ENCODE measurements at regions not wholly inside any gene's neighbourhood (a gene's known extent, or its start where the extent isn't known, plus 50 kb on each side); places are given as distances from the start of the nearest gene placed in this dataset.

DNA sequence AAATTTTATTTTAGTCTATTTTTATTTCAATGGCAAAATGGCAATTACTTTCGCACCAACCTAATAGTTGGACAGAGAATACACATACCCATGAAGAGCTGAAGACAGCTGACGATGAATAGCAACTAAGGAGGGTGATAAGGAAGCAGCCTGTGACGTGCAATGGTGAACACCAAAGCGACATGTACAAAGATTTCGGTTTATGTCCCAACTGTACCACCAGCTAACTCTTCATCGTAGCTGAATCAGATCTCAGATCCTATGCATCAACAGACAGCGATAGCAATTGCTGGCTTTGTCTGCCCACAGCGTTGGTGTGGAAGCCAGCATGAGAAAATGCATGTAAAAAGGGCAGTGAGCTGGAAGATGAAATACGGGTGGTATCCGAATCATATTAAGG, 130.6 kb upstream of the ANKH start:
- Histone ChIP-seq H3K9me3 (ENCODE audit: control insufficient read depth, low read depth, low read length) (no peaks in the 10 kb centered on the region), H3K4me3 (ENCODE audit: control insufficient read depth in 2 of 3, extremely low read depth in 1 of 3, insufficient read depth in 2 of 3, low read depth in 1 of 3, low read length in 3 of 3) (no peak overlapping the region), H3K27me3 (ENCODE audit: control insufficient read depth, extremely low read depth, insufficient read depth, low read length) (peaks cover 5% of the 10 kb centered on the region), H3K9ac (ENCODE audit: control insufficient read depth, extremely low read depth, insufficient read depth, low read length) (no peak overlapping the region), H3K36me3 (ENCODE audit: control insufficient read depth in 2 of 2, extremely low read depth in 1 of 2, insufficient read depth in 2 of 2, low read length in 2 of 2) (no peaks in the 10 kb centered on the region), H3K27ac (ENCODE audit: control insufficient read depth, insufficient read depth, low read length) (no peak overlapping the region), H4K20me1 (ENCODE audit: control insufficient read depth, extremely low read depth, insufficient read depth, low read length) (no peaks in the 10 kb centered on the region), H3K4me1 (ENCODE audit: control insufficient read depth, extremely low read depth, insufficient read depth, low read length) (no peaks in the 10 kb centered on the region), H3K79me2 (ENCODE audit: control insufficient read depth, insufficient read depth, low read length) (no peaks in the 10 kb centered on the region), H2AFZ (ENCODE audit: control insufficient read depth, low read length) (no peak overlapping the region), H3K9me1 (ENCODE audit: control insufficient read depth, extremely low read depth, insufficient read depth, low read length) (no peaks in the 10 kb centered on the region), H3K4me2 (ENCODE audit: control insufficient read depth, extremely low read depth, insufficient read depth, low read depth, low read length) (no peak overlapping the region)
- TF ChIP-seq EZH2 (IDR thresholded peaks at IDR 0.05; ENCODE audit: low read length): no peak
- TF ChIP-seq, protein P1, sequence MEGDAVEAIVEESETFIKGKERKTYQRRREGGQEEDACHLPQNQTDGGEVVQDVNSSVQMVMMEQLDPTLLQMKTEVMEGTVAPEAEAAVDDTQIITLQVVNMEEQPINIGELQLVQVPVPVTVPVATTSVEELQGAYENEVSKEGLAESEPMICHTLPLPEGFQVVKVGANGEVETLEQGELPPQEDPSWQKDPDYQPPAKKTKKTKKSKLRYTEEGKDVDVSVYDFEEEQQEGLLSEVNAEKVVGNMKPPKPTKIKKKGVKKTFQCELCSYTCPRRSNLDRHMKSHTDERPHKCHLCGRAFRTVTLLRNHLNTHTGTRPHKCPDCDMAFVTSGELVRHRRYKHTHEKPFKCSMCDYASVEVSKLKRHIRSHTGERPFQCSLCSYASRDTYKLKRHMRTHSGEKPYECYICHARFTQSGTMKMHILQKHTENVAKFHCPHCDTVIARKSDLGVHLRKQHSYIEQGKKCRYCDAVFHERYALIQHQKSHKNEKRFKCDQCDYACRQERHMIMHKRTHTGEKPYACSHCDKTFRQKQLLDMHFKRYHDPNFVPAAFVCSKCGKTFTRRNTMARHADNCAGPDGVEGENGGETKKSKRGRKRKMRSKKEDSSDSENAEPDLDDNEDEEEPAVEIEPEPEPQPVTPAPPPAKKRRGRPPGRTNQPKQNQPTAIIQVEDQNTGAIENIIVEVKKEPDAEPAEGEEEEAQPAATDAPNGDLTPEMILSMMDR (optimal IDR thresholded peaks at IDR 0.05 in 1 of 3, IDR thresholded peaks at IDR 0.05 in 1 of 3, conservative IDR thresholded peaks at IDR 0.05 in 1 of 3; ENCODE audit: extremely low read depth in 1 of 3, insufficient read depth in 2 of 3, low read length in 3 of 3): no peak
- no peak for DNase-seq (ENCODE audit: low read depth, low spot score)
- dilution Hi-C loops (cut with MboI; ENCODE audit: extremely low pct_ligation_motif_present, low sequenced_read_pairs): no loop called here
- FAIRE-seq: no peak

DNA sequence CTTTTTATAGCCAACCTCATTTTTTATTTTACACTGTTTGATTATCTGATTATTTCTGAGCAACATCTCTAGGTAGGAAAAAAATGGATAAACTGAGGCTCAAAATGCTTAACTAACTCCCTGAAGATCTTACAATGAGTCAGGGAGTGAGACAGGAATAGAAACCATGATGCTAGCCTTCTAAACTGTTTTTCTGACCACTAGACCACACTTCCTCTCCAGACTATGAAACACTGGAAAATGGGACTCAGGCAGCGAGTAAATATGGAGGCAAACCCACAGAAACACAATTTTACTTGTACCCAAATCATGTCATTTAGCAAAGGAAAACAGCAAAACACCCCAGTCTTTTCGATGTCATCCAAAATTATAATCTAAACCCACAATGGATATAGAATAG, 129.9 kb upstream of the ANKH start:
- peaks cover 5% of the 10 kb centered on the region for H3K27me3 ChIP-seq (ENCODE audit: control insufficient read depth, extremely low read depth, insufficient read depth, low read length)

More for the DNA sequence above, 129.9 kb upstream of the ANKH start:
- H3K4me2 ChIP-seq (ENCODE audit: control insufficient read depth, extremely low read depth, insufficient read depth, low read depth, low read length): no peak overlapping the region
- FAIRE-seq (no peak), DNase-seq (ENCODE audit: low read depth, low spot score) (no peak)
- TF ChIP-seq, protein P1 (optimal IDR thresholded peaks at IDR 0.05 in 1 of 3, IDR thresholded peaks at IDR 0.05 in 1 of 3, conservative IDR thresholded peaks at IDR 0.05 in 1 of 3; ENCODE audit: extremely low read depth in 1 of 3, insufficient read depth in 2 of 3, low read length in 3 of 3): no peak
- TF ChIP-seq EZH2 (IDR thresholded peaks at IDR 0.05; ENCODE audit: low read length): no peak
- H3K9ac ChIP-seq (ENCODE audit: control insufficient read depth, extremely low read depth, insufficient read depth, low read length): no peak overlapping the region
- H3K79me2 ChIP-seq (ENCODE audit: control insufficient read depth, insufficient read depth, low read length): no peaks in the 10 kb centered on the region
- no peaks in the 10 kb centered on the region for H3K9me3 ChIP-seq (ENCODE audit: control insufficient read depth, low read depth, low read length)
- H3K36me3 ChIP-seq (ENCODE audit: control insufficient read depth in 2 of 2, extremely low read depth in 1 of 2, insufficient read depth in 2 of 2, low read length in 2 of 2): no peaks in the 10 kb centered on the region
- H3K27ac ChIP-seq (ENCODE audit: control insufficient read depth, insufficient read depth, low read length): no peak overlapping the region
- no peaks in the 10 kb centered on the region for H3K9me1 ChIP-seq (ENCODE audit: control insufficient read depth, extremely low read depth, insufficient read depth, low read length)
- H3K4me3 ChIP-seq (ENCODE audit: control insufficient read depth in 2 of 3, extremely low read depth in 1 of 3, insufficient read depth in 2 of 3, low read depth in 1 of 3, low read length in 3 of 3): no peak overlapping the region
- H2AFZ ChIP-seq (ENCODE audit: control insufficient read depth, low read length): no peak overlapping the region
- H4K20me1 ChIP-seq (ENCODE audit: control insufficient read depth, extremely low read depth, insufficient read depth, low read length): no peaks in the 10 kb centered on the region
- dilution Hi-C loops (cut with MboI; ENCODE audit: extremely low pct_ligation_motif_present, low sequenced_read_pairs): no loop called here
- H3K4me1 ChIP-seq (ENCODE audit: control insufficient read depth, extremely low read depth, insufficient read depth, low read length): no peaks in the 10 kb centered on the region
